DND-41 (cell line): ENCODE measurements at regions not wholly inside any gene's neighbourhood (a gene's known extent, or its start where the extent isn't known, plus 50 kb on each side); places are given as distances from the start of the nearest gene placed in this dataset.

Source experiments
- EZH2 ChIP-seq: IDR thresholded peaks from 3 replicates; pipeline ENCODE4 v1.6.1; 2012; ENCODE audit warnings: borderline replicate concordance, low read depth, mild to moderate bottlenecking, moderate library complexity, low read length, inconsistent platforms; ENCODE audit not compliant: severe bottlenecking
- TF ChIP-seq, protein P1 (sequence below): IDR thresholded peaks from 2 replicates; pipeline ENCODE4 v1.5.1; 2012; ENCODE audit warnings: borderline replicate concordance, low read length, moderate library complexity, mild to moderate bottlenecking; ENCODE audit not compliant: poor library complexity, severe bottlenecking; ENCODE audit errors: extremely low read depth

DNA sequence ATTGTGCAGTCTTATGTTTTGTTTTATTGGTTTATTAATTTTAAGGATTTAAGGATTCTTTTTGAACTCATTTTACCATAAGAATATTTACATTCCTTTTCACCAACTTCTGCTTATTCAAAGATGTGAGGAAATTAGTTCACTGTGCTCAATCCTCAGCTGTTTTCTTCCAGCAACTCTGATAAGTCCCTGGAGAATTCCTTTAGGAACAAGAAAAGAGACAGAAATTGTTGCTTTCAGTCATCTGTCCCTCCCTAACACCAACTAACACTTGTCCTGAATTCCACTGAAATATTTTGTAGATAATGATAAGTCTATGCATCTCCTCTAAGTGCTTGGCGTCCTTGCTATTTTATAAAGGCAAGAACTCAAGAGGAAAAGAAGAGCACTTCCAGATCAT is 334.8 kb upstream of the MARCKS start:
- TF ChIP-seq, protein P1, sequence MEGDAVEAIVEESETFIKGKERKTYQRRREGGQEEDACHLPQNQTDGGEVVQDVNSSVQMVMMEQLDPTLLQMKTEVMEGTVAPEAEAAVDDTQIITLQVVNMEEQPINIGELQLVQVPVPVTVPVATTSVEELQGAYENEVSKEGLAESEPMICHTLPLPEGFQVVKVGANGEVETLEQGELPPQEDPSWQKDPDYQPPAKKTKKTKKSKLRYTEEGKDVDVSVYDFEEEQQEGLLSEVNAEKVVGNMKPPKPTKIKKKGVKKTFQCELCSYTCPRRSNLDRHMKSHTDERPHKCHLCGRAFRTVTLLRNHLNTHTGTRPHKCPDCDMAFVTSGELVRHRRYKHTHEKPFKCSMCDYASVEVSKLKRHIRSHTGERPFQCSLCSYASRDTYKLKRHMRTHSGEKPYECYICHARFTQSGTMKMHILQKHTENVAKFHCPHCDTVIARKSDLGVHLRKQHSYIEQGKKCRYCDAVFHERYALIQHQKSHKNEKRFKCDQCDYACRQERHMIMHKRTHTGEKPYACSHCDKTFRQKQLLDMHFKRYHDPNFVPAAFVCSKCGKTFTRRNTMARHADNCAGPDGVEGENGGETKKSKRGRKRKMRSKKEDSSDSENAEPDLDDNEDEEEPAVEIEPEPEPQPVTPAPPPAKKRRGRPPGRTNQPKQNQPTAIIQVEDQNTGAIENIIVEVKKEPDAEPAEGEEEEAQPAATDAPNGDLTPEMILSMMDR = no peak
- TF ChIP-seq EZH2 = no peak
